ENCODE measurements at regions not wholly inside any gene's neighbourhood (a gene's known extent, or its start where the extent isn't known, plus 50 kb on each side); places are given as distances from the start of the nearest gene placed in this dataset.

GRCh38 chr18:30713299-30713698 lies 329.2 kb downstream of the DSC3 start (continued):
- TF ChIP-seq ZBTB49 (CRISPR knock-in tag; IDR thresholded peaks at IDR 0.05; ENCODE audit: borderline replicate concordance): no peak
- TF ChIP-seq ATF7-NPFF (CRISPR knock-in tag; IDR thresholded peaks at IDR 0.05; ENCODE audit: low read depth): no peak
- TF ChIP-seq MYNN (CRISPR knock-in tag; IDR thresholded peaks at IDR 0.05; ENCODE audit: low read depth): no peak
- TF ChIP-seq SIX4 (CRISPR knock-in tag; IDR thresholded peaks at IDR 0.05): no peak
- no peak for TF ChIP-seq ZC3H4 (CRISPR knock-in tag; IDR thresholded peaks at IDR 0.05; ENCODE audit: borderline replicate concordance)
- TF ChIP-seq NPAS2 (CRISPR knock-in tag; IDR thresholded peaks at IDR 0.05; ENCODE audit: borderline replicate concordance): no peak
- TF ChIP-seq GTF3A (CRISPR knock-in tag; conservative IDR thresholded peaks at IDR 0.05): no peak
- TF ChIP-seq ZNF660 (CRISPR knock-in tag; IDR thresholded peaks at IDR 0.05; ENCODE audit: borderline replicate concordance, low read depth): no peak
- no peak for TF ChIP-seq NCOR1 (IDR thresholded peaks at IDR 0.05; ENCODE audit: borderline replicate concordance, low read length)

GRCh38 chr18:30712383-30712782 lies 330.2 kb downstream of the DSC3 start:
- H3K27ac ChIP-seq (ENCODE audit: extremely low read length, insufficient read depth, low read length): no peak overlapping the region
- no peaks in the 10 kb centered on the region for H3K9me3 ChIP-seq (ENCODE audit: low read length)
- H3K4me1 ChIP-seq (ENCODE audit: insufficient read depth, low read length): no peaks in the 10 kb centered on the region
- FAIRE-seq (no peak), ATAC-seq (no peak), DNase-seq (ENCODE audit: low spot score) (no peak)
- no peak overlapping the region for H3K4me3 ChIP-seq (replicated peaks in 1 of 3; ENCODE audit: insufficient read depth in 1 of 3, low read depth in 2 of 3, low read length in 3 of 3)
- no peaks in the 10 kb centered on the region for H3K27me3 ChIP-seq (ENCODE audit: control insufficient read depth in 1 of 2, insufficient read depth in 2 of 2, low read length in 2 of 2)
- in situ Hi-C loops (cut with HindIII; ENCODE audit: extremely low pct_ligation_motif_present, low pct_unique_long_range_greater_than_20kb): no loop called here
- POLR2A ChIA-PET: no interaction called here
- H3K36me3 ChIP-seq (replicated peaks in 1 of 2; ENCODE audit: control insufficient read depth in 1 of 2, insufficient read depth in 2 of 2, low read length in 2 of 2): no peaks in the 10 kb centered on the region
- H4K20me1 ChIP-seq (ENCODE audit: insufficient read depth, low read length): no peaks in the 10 kb centered on the region
- H2AFZ ChIP-seq (ENCODE audit: low read length): no peak overlapping the region
- H3K79me2 ChIP-seq (ENCODE audit: insufficient read depth, low read length): no peaks in the 10 kb centered on the region
- no peak overlapping the region for H3K9ac ChIP-seq (ENCODE audit: insufficient read depth, low read depth, low read length)
- intact Hi-C loops (cut with micrococcal nuclease; ENCODE audit: unreplicated experiment): no loop called here
- 2% methylated on average over 3 of the region's 3 CpGs for WGBS (ENCODE audit: low lambda C conversion rate)
- CTCF ChIA-PET (ENCODE audit: low intra/inter-chr PET ratio, low total read pairs): no interaction called here
- no TSS peak for BruUV-seq (replicated peaks)
- H3K4me2 ChIP-seq (ENCODE audit: low read depth, low read length): no peak overlapping the region
- TF ChIP-seq ZSCAN12 (CRISPR knock-in tag; IDR thresholded peaks at IDR 0.05): no peak
- no peak for TF ChIP-seq ZNF549 (CRISPR knock-in tag; IDR thresholded peaks at IDR 0.05)
- TF ChIP-seq SPEN (CRISPR knock-in tag; IDR thresholded peaks at IDR 0.05; ENCODE audit: low read depth): no peak
- TF ChIP-seq ZNF790 (CRISPR knock-in tag; IDR thresholded peaks at IDR 0.05; ENCODE audit: borderline replicate concordance): no peak
- TF ChIP-seq POGZ (CRISPR knock-in tag; IDR thresholded peaks at IDR 0.05): no peak
- no peak for TF ChIP-seq ZNF574 (CRISPR knock-in tag; IDR thresholded peaks at IDR 0.05)
- no peak for TF ChIP-seq KDM4B (CRISPR knock-in tag; IDR thresholded peaks at IDR 0.05)
- TF ChIP-seq ERF (CRISPR knock-in tag; IDR thresholded peaks at IDR 0.05): no peak
- no peak for TF ChIP-seq ZNF510 (CRISPR knock-in tag; IDR thresholded peaks at IDR 0.05; ENCODE audit: low read depth)
